Astrocyte of the spinal cord (primary cell): ENCODE measurements at regions not wholly inside any gene's neighbourhood (a gene's known extent, or its start where the extent isn't known, plus 50 kb on each side); places are given as distances from the start of the nearest gene placed in this dataset.

Experiments used
- DNase-seq: peaks from one replicate; pipeline ENCODE4 v3.0.0; 2011; ENCODE audit warnings: low read depth, low spot score
- H3K4me3 ChIP-seq: 2 replicates; pipeline ENCODE4 v1.5.1; 2011; ENCODE audit warnings: low read depth, mild to moderate bottlenecking, low read length, moderate library complexity
- in situ Hi-C: cut with HindIII; loops from 2 replicates; pipeline ENCODE4 v1.10.0; 2017; ENCODE audit warnings: low sequenced_read_pairs
- TF ChIP-seq, protein P1 (sequence below): IDR thresholded peaks from 2 replicates; pipeline ENCODE4 v1.5.1; 2012; ENCODE audit warnings: low read depth, mild to moderate bottlenecking, low read length, inconsistent platforms

DNA sequence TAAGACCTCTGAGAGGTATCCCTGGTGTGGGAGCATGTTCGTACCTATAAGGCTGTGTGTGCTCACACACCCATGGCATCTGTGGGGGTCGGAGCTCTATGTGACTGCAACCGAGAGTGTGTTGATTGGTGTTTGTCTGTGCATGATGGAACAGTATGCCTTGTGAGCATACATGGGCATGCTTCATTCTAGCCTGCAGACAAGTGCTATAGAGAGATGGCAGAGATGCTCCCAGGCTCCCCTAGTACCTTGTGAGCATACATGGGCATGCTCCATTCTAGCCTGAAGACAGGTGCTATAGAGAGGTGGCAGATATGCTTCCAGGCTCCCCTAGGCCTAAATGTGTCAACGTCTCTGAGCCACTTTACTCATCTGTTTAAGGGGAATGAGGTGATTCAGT, 447.5 kb downstream of the INSC start:
- in situ Hi-C loops = no loop called here
- DNase-seq = no peak
- TF ChIP-seq, protein P1, sequence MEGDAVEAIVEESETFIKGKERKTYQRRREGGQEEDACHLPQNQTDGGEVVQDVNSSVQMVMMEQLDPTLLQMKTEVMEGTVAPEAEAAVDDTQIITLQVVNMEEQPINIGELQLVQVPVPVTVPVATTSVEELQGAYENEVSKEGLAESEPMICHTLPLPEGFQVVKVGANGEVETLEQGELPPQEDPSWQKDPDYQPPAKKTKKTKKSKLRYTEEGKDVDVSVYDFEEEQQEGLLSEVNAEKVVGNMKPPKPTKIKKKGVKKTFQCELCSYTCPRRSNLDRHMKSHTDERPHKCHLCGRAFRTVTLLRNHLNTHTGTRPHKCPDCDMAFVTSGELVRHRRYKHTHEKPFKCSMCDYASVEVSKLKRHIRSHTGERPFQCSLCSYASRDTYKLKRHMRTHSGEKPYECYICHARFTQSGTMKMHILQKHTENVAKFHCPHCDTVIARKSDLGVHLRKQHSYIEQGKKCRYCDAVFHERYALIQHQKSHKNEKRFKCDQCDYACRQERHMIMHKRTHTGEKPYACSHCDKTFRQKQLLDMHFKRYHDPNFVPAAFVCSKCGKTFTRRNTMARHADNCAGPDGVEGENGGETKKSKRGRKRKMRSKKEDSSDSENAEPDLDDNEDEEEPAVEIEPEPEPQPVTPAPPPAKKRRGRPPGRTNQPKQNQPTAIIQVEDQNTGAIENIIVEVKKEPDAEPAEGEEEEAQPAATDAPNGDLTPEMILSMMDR = no peak
- H3K4me3 ChIP-seq = no peak overlapping the region

DNA sequence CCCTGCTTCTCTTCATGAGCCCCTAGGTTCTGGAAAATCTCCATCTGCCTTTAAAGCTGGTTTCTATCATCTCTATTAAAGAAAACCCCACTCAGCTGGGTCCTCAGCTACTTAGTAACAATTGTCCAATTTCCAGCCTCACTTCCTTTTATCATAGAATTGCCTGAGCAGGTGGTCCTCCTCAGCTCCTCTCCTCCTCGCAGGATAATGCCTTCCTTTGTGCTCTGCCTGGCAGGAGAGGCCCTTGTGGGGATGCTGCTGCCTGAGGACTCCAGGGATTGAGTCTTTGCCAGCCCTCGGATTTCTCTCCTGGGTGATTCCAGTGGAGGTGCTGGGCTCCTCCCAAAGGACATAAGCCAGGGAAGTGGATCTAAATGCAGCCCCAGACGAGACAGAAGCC, 448.3 kb downstream of the INSC start:
- TF ChIP-seq, protein P1 = no peak
- in situ Hi-C loops = no loop called here
- no peak for DNase-seq
- no peak overlapping the region for H3K4me3 ChIP-seq

DNA sequence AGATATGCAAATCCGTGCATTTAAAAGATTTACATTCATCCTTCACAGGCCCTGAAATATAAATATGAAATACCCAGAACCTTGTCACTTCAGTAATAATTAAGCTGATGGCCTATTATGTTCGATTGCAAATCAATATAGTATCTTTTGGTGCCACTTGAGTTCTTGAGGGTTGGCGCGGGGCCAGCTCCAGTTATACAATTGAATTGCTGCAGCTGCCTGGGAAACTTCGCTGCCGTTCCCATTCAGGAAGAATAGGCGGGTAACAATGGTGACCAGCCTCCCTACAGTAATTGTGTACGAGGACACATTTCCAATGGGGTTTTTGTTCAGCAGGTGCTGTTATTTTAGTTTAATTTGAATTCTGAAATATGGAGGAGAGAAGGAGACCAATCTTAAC, 451.2 kb downstream of the INSC start:
- DNase-seq = no peak
- no peak overlapping the region for H3K4me3 ChIP-seq
- in situ Hi-C loops = no loop called here
- TF ChIP-seq, protein P1 = no peak

DNA sequence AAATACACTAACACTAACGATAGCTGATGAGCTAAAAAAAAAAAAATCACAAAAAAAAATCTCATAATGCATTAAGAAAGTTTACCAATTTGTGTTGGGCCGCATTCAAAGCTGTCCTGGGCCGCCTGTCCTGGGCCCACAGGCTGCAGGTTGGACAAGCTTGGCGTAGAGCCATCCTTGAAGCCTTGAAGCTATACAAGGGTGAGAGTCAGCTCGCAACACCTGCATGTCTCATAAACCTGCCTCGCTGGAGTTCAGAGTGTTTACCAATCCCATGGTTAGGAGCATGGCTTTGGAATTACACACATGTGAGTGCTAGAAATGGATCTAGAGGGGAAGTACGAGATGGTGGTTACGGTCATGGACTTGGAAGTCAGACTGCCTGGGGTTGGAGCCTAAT, 453.7 kb downstream of the INSC start:
- in situ Hi-C loops = no loop called here
- H3K4me3 ChIP-seq = no peak overlapping the region
- TF ChIP-seq, protein P1 = no peak
- DNase-seq = no peak

DNA sequence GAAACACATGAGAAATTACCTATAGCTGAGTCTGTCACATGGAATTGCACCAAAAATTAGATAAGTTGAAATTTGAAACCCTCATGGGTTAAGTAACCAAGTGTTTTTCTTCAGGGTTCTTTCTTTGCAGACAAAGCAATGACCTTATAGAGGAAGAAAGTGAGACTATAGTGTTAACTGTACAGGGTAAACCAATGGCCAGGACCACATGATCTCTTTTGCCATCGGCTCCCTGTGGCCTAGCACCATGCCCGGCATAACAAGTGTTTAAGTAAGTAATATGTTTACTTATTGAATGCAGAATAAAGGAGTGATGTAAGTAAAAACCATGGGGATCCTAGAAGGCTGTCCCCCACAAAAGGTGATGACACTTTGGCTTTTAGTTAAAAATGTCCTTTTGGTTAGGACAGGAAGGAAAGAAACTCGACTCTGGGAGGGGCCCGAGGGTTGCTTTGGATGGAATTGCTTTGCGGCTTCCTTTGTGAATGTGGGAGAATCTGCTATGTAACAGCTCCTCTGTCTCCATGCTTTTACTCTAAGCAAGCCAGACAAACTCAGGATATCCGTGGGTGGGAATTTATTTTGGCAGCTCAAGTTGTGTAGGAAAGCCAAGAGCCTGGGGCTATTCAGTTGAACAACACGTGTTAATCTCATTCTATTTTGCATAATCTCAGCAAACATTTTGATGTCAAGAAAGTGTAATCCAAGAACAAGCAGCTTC, 454.7 kb downstream of the INSC start:
- in situ Hi-C loops = no loop called here
- TF ChIP-seq, protein P1 = no peak
- H3K4me3 ChIP-seq = no peak overlapping the region
- peak; percentile 5 for DNase-seq

DNA sequence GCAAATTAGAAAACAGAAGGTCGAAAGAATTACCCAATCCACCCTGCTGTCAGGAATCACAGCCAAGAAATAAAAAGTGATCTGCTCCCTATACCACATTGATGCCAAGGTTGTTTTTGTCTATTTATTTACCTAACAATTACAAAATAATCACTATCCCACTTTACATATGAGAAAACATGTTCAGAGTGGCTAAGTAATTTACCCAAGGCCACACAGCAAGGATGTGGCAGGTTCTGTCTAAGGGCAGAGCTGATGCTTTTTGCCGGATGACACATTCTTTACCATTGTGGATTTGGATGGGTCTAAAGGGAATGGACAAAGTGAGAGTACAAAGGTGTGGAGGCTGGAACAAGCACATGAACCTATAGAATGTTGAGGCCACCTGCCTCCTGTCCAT, 460.7 kb downstream of the INSC start:
- H3K4me3 ChIP-seq = no peak overlapping the region
- no peak for DNase-seq
- TF ChIP-seq, protein P1 = no peak

DNA sequence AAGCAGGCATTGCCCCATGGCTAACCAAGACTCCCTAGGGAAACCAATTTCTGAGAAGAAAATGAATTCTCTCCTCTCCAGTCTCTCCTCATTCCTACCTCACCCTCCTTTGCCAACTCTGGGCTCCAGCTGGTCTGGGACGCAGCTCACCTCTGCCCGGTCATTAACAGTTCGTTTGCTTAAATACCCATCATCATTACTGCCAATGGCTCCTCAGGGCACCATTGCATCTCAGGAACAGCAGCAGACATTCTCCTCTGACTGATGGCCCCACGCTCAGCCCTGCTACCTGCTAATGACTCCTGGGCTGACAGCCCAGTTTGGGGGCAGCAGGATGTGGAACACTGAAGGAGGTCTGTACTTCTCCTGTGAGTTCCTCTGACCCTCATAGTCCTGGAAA, 462.0 kb downstream of the INSC start:
- TF ChIP-seq, protein P1 = no peak
- no peak for DNase-seq
- no peak overlapping the region for H3K4me3 ChIP-seq
- in situ Hi-C loops = no loop called here

More for the DNA sequence above, 460.7 kb downstream of the INSC start:
- in situ Hi-C loops = no loop called here
